Esophagus squamous epithelium (tissue), 5 donors: ENCODE measurements at regions not wholly inside any gene's neighbourhood (a gene's known extent, or its start where the extent isn't known, plus 50 kb on each side); places are given as distances from the start of the nearest gene placed in this dataset.

Experiments used
- DNase-seq: peaks from one replicate; lab custom pipeline; 2025; lab: John Stamatoyannopoulos, UW
- H3K27ac ChIP-seq, 4 donors: fragments of 200-600 bp; sonication (generic); one replicate each; pipeline ENCODE4 v1.5.1; 2016 to 2019; ENCODE audit warnings: mild to moderate bottlenecking in 1 of 4
- H3K27me3 ChIP-seq, 4 donors: fragments of 200-600 bp; sonication (generic); 1 replicate in 3 of 4; 2 replicates in 1 of 4; pipeline versions ENCODE4 v1.5.1 to v1.6.0; 2017 to 2021; ENCODE audit warnings: antibody characterized with exemption in 1 of 4
- H3K36me3 ChIP-seq, 3 donors: fragments of 200-600 bp; sonication (generic); one replicate each; pipeline ENCODE4 v1.5.1; 2016 to 2019
- H3K4me1 ChIP-seq, 3 donors: fragments of 200-600 bp; sonication (generic); one replicate each; pipeline ENCODE4 v1.5.1; 2017 to 2019
- H3K4me3 ChIP-seq, 4 donors: fragments of 200-600 bp; sonication (generic); 1 replicate in 3 of 4; 2 replicates in 1 of 4; pipeline ENCODE4 v1.5.1; 2016 to 2019; ENCODE audit warnings: mild to moderate bottlenecking in 2 of 4, moderate library complexity in 1 of 4
- H3K9me3 ChIP-seq, 3 donors: fragments of 200-600 bp; sonication (generic); one replicate each; pipeline ENCODE4 v1.5.1; 2016 to 2019
- CTCF ChIP-seq, 6 experiments: fragments of 450-650 bp in 4 of 6; fragments of 200-600 bp in 2 of 6; sonication (generic) in 2 of 6; IDR thresholded peaks; one replicate each; pipeline ENCODE4 v1.5.1; 2016 to 2019; ENCODE audit warnings: antibody characterized with exemption in 6 of 6, mild to moderate bottlenecking in 4 of 6, moderate library complexity in 4 of 6
- POLR2A ChIP-seq, 4 donors: fragments of 450-650 bp; IDR thresholded peaks; one replicate each; pipeline ENCODE4 v1.6.1; 2017; ENCODE audit warnings: antibody characterized with exemption in 4 of 4, mild to moderate bottlenecking in 4 of 4, moderate library complexity in 3 of 4
- WGBS, 2 donors: methylation state at CpG; one replicate each; pipeline ENCODE4 v1.1.5; 2018; 5-methylcytosine and 5-hydroxymethylcytosine counted together
- intact Hi-C: fragments of 100-400 bp; cut with DNase I; formaldehyde crosslinking; loops from one replicate; pipeline ENCODE4 v1.15.0; 2022
- donor health status: DM: yes; HTN: yes; CAD: no.

- TF ChIP-seq POLR2A (IDR thresholded peaks at IDR 0.05) = no peak
- TF ChIP-seq CTCF (IDR thresholded peaks at IDR 0.05) = no peak
- no peak overlapping the region for H3K4me3 ChIP-seq
- no peaks in the 10 kb centered on the region for H3K36me3 ChIP-seq
- intact Hi-C loops = no loop called here
- no peak for DNase-seq
- no peaks in the 10 kb centered on the region for H3K4me1 ChIP-seq
- WGBS, 2 donors = 78 to 84% methylated on average over 4 of the region's 7 CpGs
- no peak overlapping the region for H3K27ac ChIP-seq
- no peaks in the 10 kb centered on the region for H3K9me3 ChIP-seq
- peaks cover 0 to 5% (median 0%) of the 10 kb centered on the region in 4 donors for H3K27me3 ChIP-seq
Measured at GRCh38 chr1:228867108-228867950, 132.1 kb downstream of the RHOU start.

GRCh38 chr1:228867951-228868730, 132.9 kb downstream of the RHOU start:
- H3K27me3 ChIP-seq = no peaks in the 10 kb centered on the region
- no peaks in the 10 kb centered on the region for H3K36me3 ChIP-seq
- H3K4me3 ChIP-seq = no peak overlapping the region
- no peak for DNase-seq
- TF ChIP-seq POLR2A (IDR thresholded peaks at IDR 0.05) = no peak
- TF ChIP-seq CTCF (IDR thresholded peaks at IDR 0.05) = no peak
- no peaks in the 10 kb centered on the region for H3K4me1 ChIP-seq
- no peak overlapping the region for H3K27ac ChIP-seq
- intact Hi-C loops = no loop called here
- WGBS, 2 donors = 83 to 92% methylated on average over 10 of the region's 12 CpGs
- H3K9me3 ChIP-seq = no peaks in the 10 kb centered on the region

- Histone ChIP-seq H3K9me3 (no peaks in the 10 kb centered on the region), H3K27me3 (no peaks in the 10 kb centered on the region), H3K4me1 (no peaks in the 10 kb centered on the region), H3K4me3 (no peak overlapping the region), H3K36me3 (no peaks in the 10 kb centered on the region), H3K27ac (no peak overlapping the region)
- DNase-seq = no peak
- WGBS, 2 donors = 86% methylated on average over 3 of the region's 3 CpGs; no CpG with 5 or more reads in 1 of the 2 donors
- intact Hi-C loops = no loop called here
- no peak for TF ChIP-seq POLR2A (IDR thresholded peaks at IDR 0.05)
- no peak for TF ChIP-seq CTCF (IDR thresholded peaks at IDR 0.05)
Measured at GRCh38 chr1:228868731-228869024, 133.4 kb downstream of the RHOU start.

GRCh38 chr1:228869312-228869824, 134.1 kb downstream of the RHOU start:
- no peaks in the 10 kb centered on the region for H3K27me3 ChIP-seq
- no peak overlapping the region for H3K4me3 ChIP-seq
- H3K9me3 ChIP-seq = no peaks in the 10 kb centered on the region
- 87 to 88% methylated on average over 3 to 6 of the region's 7 CpGs for WGBS, 2 donors
- DNase-seq = no peak
- intact Hi-C loops = no loop called here
- TF ChIP-seq POLR2A (IDR thresholded peaks at IDR 0.05) (no peak), CTCF (IDR thresholded peaks at IDR 0.05) (no peak)
- H3K4me1 ChIP-seq = no peaks in the 10 kb centered on the region
- no peaks in the 10 kb centered on the region for H3K36me3 ChIP-seq
- no peak overlapping the region for H3K27ac ChIP-seq
